Hepatocyte (in vitro differentiated cells): ENCODE measurements at regions not wholly inside any gene's neighbourhood (a gene's known extent, or its start where the extent isn't known, plus 50 kb on each side); places are given as distances from the start of the nearest gene placed in this dataset.
A peak's percentile ranks its signal among the peaks of the same experiment; 100 is the strongest.

ENCODE experiments used
- DNase-seq: peaks from one replicate; pipeline ENCODE4 v3.0.0-alpha.2; 2016; ENCODE audit warnings: low spot score
- H2AFZ ChIP-seq: fragments of 200-600 bp; sonication (generic); 2 replicates; pipeline ENCODE4 v1.6.0; 2016; ENCODE audit warnings: antibody characterized with exemption, mild to moderate bottlenecking
- H3K27ac ChIP-seq: fragments of 200-600 bp; sonication (generic); 2 replicates; pipeline ENCODE4 v1.5.1; 2016; ENCODE audit warnings: mild to moderate bottlenecking
- H3K27me3 ChIP-seq: fragments of 200-600 bp; sonication (generic); 2 replicates; pipeline ENCODE4 v1.6.1; 2016
- H3K36me3 ChIP-seq: fragments of 200-600 bp; sonication (generic); replicated peaks from 2 replicates; pipeline ENCODE4 v1.5.1; 2016; ENCODE audit warnings: low read depth; ENCODE audit not compliant: insufficient read depth
- H3K4me1 ChIP-seq: fragments of 200-600 bp; sonication (generic); 2 replicates; pipeline ENCODE4 v1.5.1; 2016; ENCODE audit warnings: mild to moderate bottlenecking, moderate library complexity; ENCODE audit not compliant: insufficient read depth
- H3K4me2 ChIP-seq: fragments of 200-600 bp; sonication (generic); 2 replicates; pipeline ENCODE4 v1.6.0; 2016
- H3K4me3 ChIP-seq: fragments of 200-600 bp; sonication (generic); 2 replicates; pipeline ENCODE4 v1.5.1; 2016; ENCODE audit warnings: mild to moderate bottlenecking
- H3K79me2 ChIP-seq: fragments of 200-600 bp; sonication (generic); 2 replicates; pipeline ENCODE4 v1.6.0; 2017; ENCODE audit warnings: mild to moderate bottlenecking
- H3K9me2 ChIP-seq: fragments of 200-600 bp; sonication (generic); replicated peaks from 2 replicates; pipeline ENCODE4 v1.6.0; 2017; ENCODE audit warnings: mild to moderate bottlenecking; ENCODE audit not compliant: insufficient read depth
- H3K9me3 ChIP-seq: fragments of 200-600 bp; sonication (generic); 2 replicates; pipeline ENCODE4 v1.5.1; 2016; ENCODE audit warnings: low read depth, mild to moderate bottlenecking
- H4K20me1 ChIP-seq: fragments of 200-600 bp; sonication (generic); 2 replicates; pipeline ENCODE4 v1.6.0; 2016; ENCODE audit warnings: mild to moderate bottlenecking; ENCODE audit not compliant: insufficient read depth, poor library complexity, severe bottlenecking
- CTCF ChIP-seq: fragments of 200-600 bp; sonication (generic); IDR thresholded peaks from 2 replicates; pipeline ENCODE4 v1.5.1; 2016; ENCODE audit warnings: antibody characterized with exemption, mild to moderate bottlenecking; ENCODE audit not compliant: poor library complexity
- EZH2 ChIP-seq: fragments of 200-600 bp; sonication (generic); IDR thresholded peaks from 2 replicates; pipeline ENCODE4 v1.6.1; 2016; ENCODE audit warnings: antibody characterized with exemption, mild to moderate bottlenecking, borderline replicate concordance
- EZH2phosphoT487 ChIP-seq: fragments of 200-600 bp; sonication (generic); IDR thresholded peaks from one replicate; pipeline ENCODE4 v1.6.1; 2018; ENCODE audit warnings: antibody characterized with exemption, mild to moderate bottlenecking, low read depth, moderate library complexity; ENCODE audit not compliant: unreplicated experiment, severe bottlenecking
- WGBS: methylation state at CpG from one replicate; pipeline ENCODE4 v1.1.6; 2016; ENCODE audit warnings: low lambda C conversion rate; ENCODE audit errors: missing lambda C conversion rate; 5-methylcytosine and 5-hydroxymethylcytosine counted together

- Histone ChIP-seq H3K9me2 (no peaks in the 10 kb centered on the region), H3K36me3 (no peaks in the 10 kb centered on the region), H2AFZ (no peak overlapping the region), H3K4me1 (peaks cover 31% of the 10 kb centered on the region), H4K20me1 (no peaks in the 10 kb centered on the region), H3K4me3 (no peak overlapping the region), H3K9me3 (no peaks in the 10 kb centered on the region), H3K79me2 (no peaks in the 10 kb centered on the region), H3K4me2 (peak overlapping the region; percentile 36), H3K27me3 (no peaks in the 10 kb centered on the region), H3K27ac (peak overlapping the region; percentile 84)
- no peak for TF ChIP-seq EZH2
- no peak for TF ChIP-seq EZH2phosphoT487
- 57% methylated on average over 3 of the region's 3 CpGs for WGBS
- no peak for DNase-seq
Observed at GRCh38 chr6:21886542-21887151, 293.1 kb downstream of the SOX4 start.

DNA sequence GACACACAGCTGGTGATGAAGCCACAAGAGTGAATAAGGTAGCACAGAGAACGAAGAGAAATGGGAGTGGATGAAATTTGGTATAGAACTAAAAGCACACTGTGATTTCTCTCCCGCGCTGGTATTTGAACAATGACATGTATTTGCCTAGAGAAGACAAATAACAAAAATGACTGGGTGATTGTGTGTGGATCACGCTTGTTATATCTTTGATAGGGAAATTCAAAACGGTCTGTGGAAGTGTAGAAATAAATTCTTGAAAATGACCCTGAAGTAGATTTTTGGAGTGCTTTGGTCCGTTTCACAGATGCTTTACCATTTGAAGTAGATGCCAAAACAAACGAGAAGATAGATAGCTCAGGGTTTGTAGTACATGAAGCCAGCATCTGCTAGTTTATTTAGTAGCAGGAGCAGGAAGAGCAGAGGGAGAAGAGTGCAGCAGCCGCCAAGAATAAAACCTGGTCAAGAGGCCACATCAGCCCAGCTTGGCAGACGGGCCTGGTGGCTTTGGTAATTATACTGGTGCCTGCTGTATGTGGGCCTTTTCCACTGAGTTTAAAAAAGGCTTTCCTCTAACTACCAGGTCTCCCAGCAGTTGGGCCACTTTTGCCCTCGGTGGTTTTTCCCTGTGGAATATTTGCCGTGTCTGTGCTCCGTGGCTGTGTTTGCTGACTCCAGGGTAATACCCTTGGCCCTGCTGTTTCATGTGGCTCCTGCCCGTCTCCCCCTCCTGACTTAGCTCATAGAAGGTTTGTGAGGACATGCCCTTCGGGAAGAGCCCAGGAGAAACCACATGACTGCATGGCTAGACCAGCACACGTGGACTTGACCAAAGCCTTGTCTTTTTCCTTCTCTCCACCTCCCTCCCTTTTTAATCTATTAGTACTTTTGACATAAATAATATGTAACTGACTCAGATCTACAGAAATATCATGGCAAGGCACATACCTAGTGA lies 294.0 kb downstream of the SOX4 start:
- Histone ChIP-seq H3K9me3 (no peaks in the 10 kb centered on the region), H3K36me3 (no peaks in the 10 kb centered on the region), H3K4me1 (peaks cover 31% of the 10 kb centered on the region), H3K9me2 (no peaks in the 10 kb centered on the region), H3K27me3 (no peaks in the 10 kb centered on the region), H4K20me1 (no peaks in the 10 kb centered on the region), H3K4me3 (no peak overlapping the region), H3K27ac (peak overlapping the region; percentile 84), H2AFZ (no peak overlapping the region), H3K79me2 (no peaks in the 10 kb centered on the region), H3K4me2 (peak overlapping the region; percentile 36)
- DNase-seq: no peak
- no peak for TF ChIP-seq CTCF
- no peak for TF ChIP-seq EZH2phosphoT487
- no peak for TF ChIP-seq EZH2
- 67% methylated on average over 15 of the region's 15 CpGs for WGBS

- H3K9me3 ChIP-seq: no peaks in the 10 kb centered on the region
- H3K4me1 ChIP-seq: peaks cover 18% of the 10 kb centered on the region
- no peaks in the 10 kb centered on the region for H3K27me3 ChIP-seq
- no peak overlapping the region for H2AFZ ChIP-seq
- H3K4me3 ChIP-seq: no peak overlapping the region
- no peak overlapping the region for H3K4me2 ChIP-seq
- TF ChIP-seq EZH2: no peak
- TF ChIP-seq EZH2phosphoT487: no peak
- TF ChIP-seq CTCF: no peak
- H4K20me1 ChIP-seq: no peaks in the 10 kb centered on the region
- no peak overlapping the region for H3K27ac ChIP-seq
- no peaks in the 10 kb centered on the region for H3K79me2 ChIP-seq
- no peak for DNase-seq
- 66% methylated on average over 3 of the region's 3 CpGs for WGBS
- no peaks in the 10 kb centered on the region for H3K9me2 ChIP-seq
- H3K36me3 ChIP-seq: no peaks in the 10 kb centered on the region
Observed at GRCh38 chr6:21891080-21891479, 297.5 kb downstream of the SOX4 start.

DNA sequence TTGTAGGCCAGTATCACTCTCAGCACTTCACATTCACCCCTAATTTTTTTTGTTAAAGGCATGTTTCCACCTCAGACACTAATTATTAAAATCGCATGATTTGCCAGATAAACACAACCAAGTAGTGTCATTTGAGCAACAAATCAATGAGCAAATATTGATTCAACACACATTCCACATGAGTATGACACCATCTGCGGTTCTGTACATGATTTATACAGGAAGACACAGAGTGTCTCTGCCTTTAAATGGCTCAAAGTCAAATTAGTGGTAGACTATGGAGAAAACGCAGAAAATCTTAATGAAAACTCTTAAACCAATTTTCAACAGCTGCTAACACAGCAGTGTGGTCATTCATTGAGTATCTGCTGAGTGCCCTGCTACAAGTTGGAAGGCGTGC lies 300.2 kb downstream of the SOX4 start:
- WGBS: 78% methylated on average over 4 of the region's 4 CpGs
- Histone ChIP-seq H3K36me3 (no peaks in the 10 kb centered on the region), H2AFZ (no peak overlapping the region), H3K9me2 (no peaks in the 10 kb centered on the region), H3K4me3 (no peak overlapping the region), H3K27me3 (no peaks in the 10 kb centered on the region), H3K9me3 (no peaks in the 10 kb centered on the region), H3K4me2 (no peak overlapping the region), H3K79me2 (no peaks in the 10 kb centered on the region), H3K27ac (no peak overlapping the region), H4K20me1 (no peaks in the 10 kb centered on the region), H3K4me1 (no peaks in the 10 kb centered on the region)
- DNase-seq: no peak
- no peak for TF ChIP-seq EZH2phosphoT487
- TF ChIP-seq EZH2: no peak
- TF ChIP-seq CTCF: no peak
